GM12891 (cell line): ENCODE measurements at regions not wholly inside any gene's neighbourhood (a gene's known extent, or its start where the extent isn't known, plus 50 kb on each side); places are given as distances from the start of the nearest gene placed in this dataset.
A peak's percentile ranks its signal among the peaks of the same experiment; 100 is the strongest.

Experiments
- DNase-seq: peaks from one replicate; pipeline ENCODE4 v3.0.0; 2011; ENCODE audit warnings: low spot score; ENCODE audit not compliant: insufficient read length
- FAIRE-seq: peaks from 2 replicates; lab custom pipeline; 2011; peaks lifted over from hg19 to GRCh38; lab: Jason Lieb, UNC
- POLR2AphosphoS5 ChIP-seq: IDR thresholded peaks from 2 replicates; pipeline ENCODE4 v1.6.1; 2011; ENCODE audit warnings: low read depth, low read length, control low read depth
- POU2F2 ChIP-seq: IDR thresholded peaks from 2 replicates; pipeline ENCODE4 v1.6.1; 2011; ENCODE audit warnings: low read depth, mild to moderate bottlenecking, control low read depth, low read length, moderate library complexity
- TAF1 ChIP-seq: IDR thresholded peaks from 2 replicates; pipeline ENCODE4 v1.6.1; 2011; ENCODE audit warnings: low read depth, low read length, control low read depth

DNA sequence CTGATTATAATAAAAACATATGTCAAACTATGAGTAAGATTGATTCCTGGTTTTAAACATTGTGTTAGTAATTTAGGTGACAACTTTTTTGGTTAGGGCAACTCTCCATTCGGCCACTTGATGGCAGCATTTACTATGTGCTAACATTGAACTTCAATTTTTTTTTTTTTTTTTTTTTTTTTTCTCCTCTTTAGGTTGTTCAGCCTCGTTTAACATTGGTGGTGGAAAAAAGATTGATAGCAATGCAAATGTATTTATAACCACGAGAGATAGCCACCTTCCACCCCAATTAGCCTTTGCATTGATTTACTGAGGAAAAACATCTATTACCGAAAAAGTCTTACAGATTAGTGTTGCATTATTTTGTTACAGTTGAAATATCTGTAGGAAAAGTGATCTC, 159.1 kb downstream of the CSNK1G3 start:
- DNase-seq: peak; percentile 5
- no peak for TF ChIP-seq TAF1
- no peak for TF ChIP-seq POU2F2
- no peak for TF ChIP-seq POLR2AphosphoS5
- FAIRE-seq: peak; percentile 5
